ENCODE measurements at regions not wholly inside any gene's neighbourhood (a gene's known extent, or its start where the extent isn't known, plus 50 kb on each side); places are given as distances from the start of the nearest gene placed in this dataset.

DNA sequence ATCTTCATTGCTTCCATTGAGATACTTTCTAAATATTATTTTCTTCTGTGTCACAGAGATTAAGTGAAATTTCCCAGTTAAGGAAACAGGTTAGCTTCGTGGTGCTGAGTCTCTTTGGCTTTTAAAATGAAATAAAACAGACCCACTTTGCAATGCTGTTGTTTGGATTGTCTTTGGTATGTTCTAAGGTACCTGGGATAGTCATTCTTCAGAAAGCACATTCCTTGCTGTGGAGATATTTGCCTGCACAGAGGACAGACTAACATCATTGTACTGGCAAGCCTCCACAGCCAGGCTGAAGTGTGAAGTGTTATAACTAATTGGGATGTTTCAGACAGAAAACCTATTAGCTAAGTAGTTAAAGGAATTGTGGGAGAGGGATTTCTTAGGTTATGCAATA is 148.8 kb upstream of the EPHA7 start:
- H3K9me3 Mint-ChIP-seq = no peaks in the 10 kb centered on the region

GRCh38 chr6:93567164-93567563 is 147.8 kb upstream of the EPHA7 start:
- no peak for DNase-seq (ENCODE audit: low spot score in 2 of 2, unreplicated experiment in 2 of 2)
- TF ChIP-seq, protein P1, sequence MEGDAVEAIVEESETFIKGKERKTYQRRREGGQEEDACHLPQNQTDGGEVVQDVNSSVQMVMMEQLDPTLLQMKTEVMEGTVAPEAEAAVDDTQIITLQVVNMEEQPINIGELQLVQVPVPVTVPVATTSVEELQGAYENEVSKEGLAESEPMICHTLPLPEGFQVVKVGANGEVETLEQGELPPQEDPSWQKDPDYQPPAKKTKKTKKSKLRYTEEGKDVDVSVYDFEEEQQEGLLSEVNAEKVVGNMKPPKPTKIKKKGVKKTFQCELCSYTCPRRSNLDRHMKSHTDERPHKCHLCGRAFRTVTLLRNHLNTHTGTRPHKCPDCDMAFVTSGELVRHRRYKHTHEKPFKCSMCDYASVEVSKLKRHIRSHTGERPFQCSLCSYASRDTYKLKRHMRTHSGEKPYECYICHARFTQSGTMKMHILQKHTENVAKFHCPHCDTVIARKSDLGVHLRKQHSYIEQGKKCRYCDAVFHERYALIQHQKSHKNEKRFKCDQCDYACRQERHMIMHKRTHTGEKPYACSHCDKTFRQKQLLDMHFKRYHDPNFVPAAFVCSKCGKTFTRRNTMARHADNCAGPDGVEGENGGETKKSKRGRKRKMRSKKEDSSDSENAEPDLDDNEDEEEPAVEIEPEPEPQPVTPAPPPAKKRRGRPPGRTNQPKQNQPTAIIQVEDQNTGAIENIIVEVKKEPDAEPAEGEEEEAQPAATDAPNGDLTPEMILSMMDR (IDR thresholded peaks at IDR 0.05; ENCODE audit: unreplicated experiment) = no peak
- H3K9me3 Mint-ChIP-seq = no peaks in the 10 kb centered on the region
- no peak overlapping the region for H3K27ac Mint-ChIP-seq
- H3K4me3 Mint-ChIP-seq = no peak overlapping the region
- no peaks in the 10 kb centered on the region for H3K27me3 Mint-ChIP-seq (ENCODE audit: low read depth)
- H3K4me1 Mint-ChIP-seq = peaks cover 16% of the 10 kb centered on the region
- H3K36me3 Mint-ChIP-seq = no peaks in the 10 kb centered on the region

More for the DNA sequence above, 148.8 kb upstream of the EPHA7 start:
- H3K27ac Mint-ChIP-seq = no peak overlapping the region
- no peaks in the 10 kb centered on the region for H3K36me3 Mint-ChIP-seq
- H3K4me1 Mint-ChIP-seq = peaks cover 15% of the 10 kb centered on the region
- TF ChIP-seq, protein P1 (IDR thresholded peaks at IDR 0.05; ENCODE audit: unreplicated experiment) = no peak
- DNase-seq (ENCODE audit: low spot score in 2 of 2, unreplicated experiment in 2 of 2) = no peak
- no peak overlapping the region for H3K4me3 Mint-ChIP-seq
- no peaks in the 10 kb centered on the region for H3K27me3 Mint-ChIP-seq (ENCODE audit: low read depth)

GRCh38 chr6:93566285-93566684 is 146.9 kb upstream of the EPHA7 start:
- no peak for DNase-seq (ENCODE audit: low spot score in 2 of 2, unreplicated experiment in 2 of 2)
- Mint-ChIP-seq H3K27ac (no peak overlapping the region), H3K9me3 (no peaks in the 10 kb centered on the region), H3K4me3 (no peak overlapping the region), H3K4me1 (peaks cover 20% of the 10 kb centered on the region), H3K36me3 (no peaks in the 10 kb centered on the region), H3K27me3 (ENCODE audit: low read depth) (no peaks in the 10 kb centered on the region)
- TF ChIP-seq, protein P1 (IDR thresholded peaks at IDR 0.05; ENCODE audit: unreplicated experiment) = no peak

- Mint-ChIP-seq H3K4me1 (peaks cover 16% of the 10 kb centered on the region), H3K9me3 (no peaks in the 10 kb centered on the region), H3K27me3 (ENCODE audit: low read depth) (no peaks in the 10 kb centered on the region), H3K27ac (peak overlapping the region; percentile 63), H3K4me3 (no peak overlapping the region), H3K36me3 (no peaks in the 10 kb centered on the region)
- no peak for DNase-seq (ENCODE audit: low spot score in 2 of 2, unreplicated experiment in 2 of 2)
- TF ChIP-seq, protein P1 (IDR thresholded peaks at IDR 0.05; ENCODE audit: unreplicated experiment) = no peak
Observed at GRCh38 chr6:93562582-93562981, 143.2 kb upstream of the EPHA7 start.

GRCh38 chr6:93555292-93555691 is 135.9 kb upstream of the EPHA7 start:
- Mint-ChIP-seq H3K4me1 (peaks cover 5% of the 10 kb centered on the region), H3K36me3 (no peaks in the 10 kb centered on the region), H3K27me3 (ENCODE audit: low read depth) (peaks cover 3% of the 10 kb centered on the region), H3K4me3 (no peak overlapping the region), H3K9me3 (no peaks in the 10 kb centered on the region), H3K27ac (no peak overlapping the region)
- TF ChIP-seq, protein P1 (IDR thresholded peaks at IDR 0.05; ENCODE audit: unreplicated experiment) = no peak
- DNase-seq (ENCODE audit: low spot score in 2 of 2, unreplicated experiment in 2 of 2) = no peak

GRCh38 chr6:93554018-93554417 is 134.7 kb upstream of the EPHA7 start:
- no peak overlapping the region for H3K4me3 Mint-ChIP-seq

More at GRCh38 chr6:93554018-93554417, 134.7 kb upstream of the EPHA7 start:
- H3K9me3 Mint-ChIP-seq = no peaks in the 10 kb centered on the region
- no peak for DNase-seq (ENCODE audit: low spot score in 2 of 2, unreplicated experiment in 2 of 2)
- peaks cover 3% of the 10 kb centered on the region for H3K27me3 Mint-ChIP-seq (ENCODE audit: low read depth)
- no peaks in the 10 kb centered on the region for H3K36me3 Mint-ChIP-seq
- no peak overlapping the region for H3K27ac Mint-ChIP-seq
- TF ChIP-seq, protein P1 (IDR thresholded peaks at IDR 0.05; ENCODE audit: unreplicated experiment) = no peak
- no peaks in the 10 kb centered on the region for H3K4me1 Mint-ChIP-seq
